ENCODE measurements at regions not wholly inside any gene's neighbourhood (a gene's known extent, or its start where the extent isn't known, plus 50 kb on each side); places are given as distances from the start of the nearest gene placed in this dataset.

DNA sequence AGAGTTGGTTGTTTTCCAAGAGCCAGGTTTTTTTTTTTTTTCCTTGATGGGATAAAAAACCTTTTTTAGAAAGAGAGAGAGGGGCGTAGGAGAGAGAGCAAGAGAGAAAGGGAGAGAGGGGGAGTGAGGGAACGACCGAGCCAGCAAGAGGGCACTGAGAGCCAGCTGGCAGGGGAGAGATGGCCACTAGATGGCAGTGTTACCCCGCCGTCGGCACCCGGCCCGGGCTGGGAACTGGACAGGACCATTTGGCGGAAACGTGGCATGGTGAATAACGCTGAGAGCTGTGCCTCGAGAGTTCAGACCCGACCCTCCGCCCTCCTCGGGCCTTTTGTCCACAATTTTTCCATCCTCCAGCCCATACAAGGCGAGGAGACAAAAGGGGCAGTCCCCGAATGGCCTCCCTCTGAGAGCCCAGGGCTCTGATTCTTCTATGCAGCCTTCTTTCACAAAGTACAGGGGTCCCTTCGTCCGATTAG lies 286.7 kb upstream of the VRK2 start (continued):
- TF ChIP-seq SPEN (CRISPR knock-in tag; IDR thresholded peaks at IDR 0.05; ENCODE audit: low read depth) (peak; percentile 38; the same call in 1 of the 2 replicates), IRF2 (CRISPR knock-in tag; IDR thresholded peaks at IDR 0.05) (0 out of 2 replicates have a peak, but pooled peaks have one; percentile 45), ZNF331 (CRISPR knock-in tag; IDR thresholded peaks at IDR 0.05) (no peak), NPAS2 (CRISPR knock-in tag; IDR thresholded peaks at IDR 0.05; ENCODE audit: borderline replicate concordance) (no peak), ZNF510 (CRISPR knock-in tag; IDR thresholded peaks at IDR 0.05; ENCODE audit: low read depth) (no peak), TBL1XR1 (IDR thresholded peaks at IDR 0.05; ENCODE audit: borderline replicate concordance, low read length, partially characterized antibody) (no peak), ZSCAN12 (CRISPR knock-in tag; IDR thresholded peaks at IDR 0.05) (no peak), DR1 (CRISPR knock-in tag; IDR thresholded peaks at IDR 0.05) (no peak), KMT2A (CRISPR knock-in tag; IDR thresholded peaks at IDR 0.05) (no peak), EED (CRISPR knock-in tag; IDR thresholded peaks at IDR 0.05) (0 out of 2 replicates have a peak, but pooled peaks have one; percentile 73), KAT2B (IDR thresholded peaks at IDR 0.05; ENCODE audit: borderline replicate concordance, low read depth, low read length) (no peak), CREB1 (IDR thresholded peaks at IDR 0.05) (no peak), CREB1 (CRISPR knock-in tag; IDR thresholded peaks at IDR 0.05) (no peak), SRY (CRISPR knock-in tag; IDR thresholded peaks at IDR 0.05) (peak; percentile 63; the same call in 1 of the 2 replicates), HMG20A (CRISPR knock-in tag; IDR thresholded peaks at IDR 0.05; ENCODE audit: borderline replicate concordance) (no peak), BORCS8-MEF2B (CRISPR knock-in tag; IDR thresholded peaks at IDR 0.05) (peak; percentile 79; the same call in 1 of the 2 replicates), ZNF33B (CRISPR knock-in tag; IDR thresholded peaks at IDR 0.05) (no peak), U2AF1 (optimal IDR thresholded peaks at IDR 0.05; ENCODE audit: low read depth, low read length) (no peak), TOPORS (CRISPR knock-in tag; IDR thresholded peaks at IDR 0.05) (no peak), HMG20B (CRISPR knock-in tag; conservative IDR thresholded peaks at IDR 0.05) (no peak)
- TF ChIP-seq, protein P1, sequence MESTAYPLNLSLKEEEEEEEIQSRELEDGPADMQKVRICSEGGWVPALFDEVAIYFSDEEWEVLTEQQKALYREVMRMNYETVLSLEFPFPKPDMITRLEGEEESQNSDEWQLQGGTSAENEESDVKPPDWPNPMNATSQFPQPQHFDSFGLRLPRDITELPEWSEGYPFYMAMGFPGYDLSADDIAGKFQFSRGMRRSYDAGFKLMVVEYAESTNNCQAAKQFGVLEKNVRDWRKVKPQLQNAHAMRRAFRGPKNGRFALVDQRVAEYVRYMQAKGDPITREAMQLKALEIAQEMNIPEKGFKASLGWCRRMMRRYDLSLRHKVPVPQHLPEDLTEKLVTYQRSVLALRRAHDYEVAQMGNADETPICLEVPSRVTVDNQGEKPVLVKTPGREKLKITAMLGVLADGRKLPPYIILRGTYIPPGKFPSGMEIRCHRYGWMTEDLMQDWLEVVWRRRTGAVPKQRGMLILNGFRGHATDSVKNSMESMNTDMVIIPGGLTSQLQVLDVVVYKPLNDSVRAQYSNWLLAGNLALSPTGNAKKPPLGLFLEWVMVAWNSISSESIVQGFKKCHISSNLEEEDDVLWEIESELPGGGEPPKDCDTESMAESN (CRISPR knock-in tag; conservative IDR thresholded peaks at IDR 0.05), result no peak; the same call in 1 of the 2 replicates
- TF ChIP-seq, protein P2, sequence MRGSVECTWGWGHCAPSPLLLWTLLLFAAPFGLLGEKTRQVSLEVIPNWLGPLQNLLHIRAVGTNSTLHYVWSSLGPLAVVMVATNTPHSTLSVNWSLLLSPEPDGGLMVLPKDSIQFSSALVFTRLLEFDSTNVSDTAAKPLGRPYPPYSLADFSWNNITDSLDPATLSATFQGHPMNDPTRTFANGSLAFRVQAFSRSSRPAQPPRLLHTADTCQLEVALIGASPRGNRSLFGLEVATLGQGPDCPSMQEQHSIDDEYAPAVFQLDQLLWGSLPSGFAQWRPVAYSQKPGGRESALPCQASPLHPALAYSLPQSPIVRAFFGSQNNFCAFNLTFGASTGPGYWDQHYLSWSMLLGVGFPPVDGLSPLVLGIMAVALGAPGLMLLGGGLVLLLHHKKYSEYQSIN (CRISPR knock-in tag; IDR thresholded peaks at IDR 0.05; ENCODE audit: borderline replicate concordance), result no peak
- TF ChIP-seq, protein P3, sequence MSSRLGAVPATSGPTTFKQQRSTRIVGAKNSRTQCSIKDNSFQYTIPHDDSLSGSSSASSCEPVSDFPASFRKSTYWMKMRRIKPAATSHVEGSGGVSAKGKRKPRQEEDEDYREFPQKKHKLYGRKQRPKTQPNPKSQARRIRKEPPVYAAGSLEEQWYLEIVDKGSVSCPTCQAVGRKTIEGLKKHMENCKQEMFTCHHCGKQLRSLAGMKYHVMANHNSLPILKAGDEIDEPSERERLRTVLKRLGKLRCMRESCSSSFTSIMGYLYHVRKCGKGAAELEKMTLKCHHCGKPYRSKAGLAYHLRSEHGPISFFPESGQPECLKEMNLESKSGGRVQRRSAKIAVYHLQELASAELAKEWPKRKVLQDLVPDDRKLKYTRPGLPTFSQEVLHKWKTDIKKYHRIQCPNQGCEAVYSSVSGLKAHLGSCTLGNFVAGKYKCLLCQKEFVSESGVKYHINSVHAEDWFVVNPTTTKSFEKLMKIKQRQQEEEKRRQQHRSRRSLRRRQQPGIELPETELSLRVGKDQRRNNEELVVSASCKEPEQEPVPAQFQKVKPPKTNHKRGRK (CRISPR knock-in tag; IDR thresholded peaks at IDR 0.05), result no peak
- TF ChIP-seq, protein P4, sequence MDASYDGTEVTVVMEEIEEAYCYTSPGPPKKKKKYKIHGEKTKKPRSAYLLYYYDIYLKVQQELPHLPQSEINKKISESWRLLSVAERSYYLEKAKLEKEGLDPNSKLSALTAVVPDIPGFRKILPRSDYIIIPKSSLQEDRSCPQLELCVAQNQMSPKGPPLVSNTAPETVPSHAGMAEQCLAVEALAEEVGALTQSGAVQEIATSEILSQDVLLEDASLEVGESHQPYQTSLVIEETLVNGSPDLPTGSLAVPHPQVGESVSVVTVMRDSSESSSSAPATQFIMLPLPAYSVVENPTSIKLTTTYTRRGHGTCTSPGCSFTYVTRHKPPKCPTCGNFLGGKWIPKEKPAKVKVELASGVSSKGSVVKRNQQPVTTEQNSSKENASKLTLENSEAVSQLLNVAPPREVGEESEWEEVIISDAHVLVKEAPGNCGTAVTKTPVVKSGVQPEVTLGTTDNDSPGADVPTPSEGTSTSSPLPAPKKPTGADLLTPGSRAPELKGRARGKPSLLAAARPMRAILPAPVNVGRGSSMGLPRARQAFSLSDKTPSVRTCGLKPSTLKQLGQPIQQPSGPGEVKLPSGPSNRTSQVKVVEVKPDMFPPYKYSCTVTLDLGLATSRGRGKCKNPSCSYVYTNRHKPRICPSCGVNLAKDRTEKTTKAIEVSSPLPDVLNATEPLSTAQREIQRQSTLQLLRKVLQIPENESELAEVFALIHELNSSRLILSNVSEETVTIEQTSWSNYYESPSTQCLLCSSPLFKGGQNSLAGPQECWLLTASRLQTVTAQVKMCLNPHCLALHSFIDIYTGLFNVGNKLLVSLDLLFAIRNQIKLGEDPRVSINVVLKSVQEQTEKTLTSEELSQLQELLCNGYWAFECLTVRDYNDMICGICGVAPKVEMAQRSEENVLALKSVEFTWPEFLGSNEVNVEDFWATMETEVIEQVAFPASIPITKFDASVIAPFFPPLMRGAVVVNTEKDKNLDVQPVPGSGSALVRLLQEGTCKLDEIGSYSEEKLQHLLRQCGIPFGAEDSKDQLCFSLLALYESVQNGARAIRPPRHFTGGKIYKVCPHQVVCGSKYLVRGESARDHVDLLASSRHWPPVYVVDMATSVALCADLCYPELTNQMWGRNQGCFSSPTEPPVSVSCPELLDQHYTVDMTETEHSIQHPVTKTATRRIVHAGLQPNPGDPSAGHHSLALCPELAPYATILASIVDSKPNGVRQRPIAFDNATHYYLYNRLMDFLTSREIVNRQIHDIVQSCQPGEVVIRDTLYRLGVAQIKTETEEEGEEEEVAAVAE (CRISPR knock-in tag; IDR thresholded peaks at IDR 0.05; ENCODE audit: borderline replicate concordance), result no peak; the same call in 1 of the 2 replicates
